ENCODE measurements at regions not wholly inside any gene's neighbourhood (a gene's known extent, or its start where the extent isn't known, plus 50 kb on each side); places are given as distances from the start of the nearest gene placed in this dataset.
A peak's percentile ranks its signal among the peaks of the same experiment; 100 is the strongest.
"Not testable (repeated sequence)": the region's sequence is repeated elsewhere in the genome, so short reads cannot be mapped to it uniquely, and the experiment has no call there.

- DNase-seq = no peak
Observed at GRCh38 chr9:104276709-104277245, 182.7 kb downstream of the SMC2 start.

- no peak for DNase-seq
Observed at GRCh38 chr9:104278929-104279496, 184.9 kb downstream of the SMC2 start.

GRCh38 chr9:104279535-104280177 lies 185.5 kb downstream of the SMC2 start:
- DNase-seq = no peak

- DNase-seq = no peak
Observed at GRCh38 chr9:104280178-104280560, 186.1 kb downstream of the SMC2 start.

- no peak for DNase-seq
Observed at GRCh38 chr9:104280711-104281110, 186.6 kb downstream of the SMC2 start.

GRCh38 chr9:104286187-104286586 lies 192.1 kb downstream of the SMC2 start:
- no peak for DNase-seq

- no peak for DNase-seq
Observed at GRCh38 chr9:104286799-104287198, 192.7 kb downstream of the SMC2 start.

- DNase-seq = no peak
Observed at GRCh38 chr9:104287253-104287878, 193.3 kb downstream of the SMC2 start.

- DNase-seq = peak; percentile 6
Observed at GRCh38 chr9:104293877-104294276, 199.8 kb downstream of the SMC2 start.

- no peak for DNase-seq
Observed at GRCh38 chr9:104300124-104300523, 203.9 kb upstream of the OR13F1 start.

- no peak for DNase-seq
Observed at GRCh38 chr9:104301755-104302154, 202.3 kb upstream of the OR13F1 start.

- DNase-seq = no peak
Observed at GRCh38 chr9:104302775-104303174, 201.3 kb upstream of the OR13F1 start.

- no peak for DNase-seq
Observed at GRCh38 chr9:104304925-104305324, 199.1 kb upstream of the OR13F1 start.

GRCh38 chr9:104313396-104314110 lies 190.5 kb upstream of the OR13F1 start:
- no peak for DNase-seq

GRCh38 chr9:104316201-104317009 lies 187.7 kb upstream of the OR13F1 start:
- DNase-seq = not testable (repeated sequence)

- no peak for DNase-seq
Observed at GRCh38 chr9:104319198-104319597, 184.9 kb upstream of the OR13F1 start.

GRCh38 chr9:104319685-104320084 lies 184.4 kb upstream of the OR13F1 start:
- peak; percentile 18 for DNase-seq

GRCh38 chr9:104322596-104322995 lies 181.5 kb upstream of the OR13F1 start:
- no peak for DNase-seq

GRCh38 chr9:104323967-104324694 lies 179.9 kb upstream of the OR13F1 start:
- not testable (repeated sequence) for DNase-seq

GRCh38 chr9:104326912-104327311 lies 177.2 kb upstream of the OR13F1 start:
- DNase-seq = no peak

- no peak for DNase-seq
Observed at GRCh38 chr9:104329245-104329644, 174.8 kb upstream of the OR13F1 start.

- DNase-seq = no peak
Observed at GRCh38 chr9:104330841-104331240, 173.2 kb upstream of the OR13F1 start.
